PC-3 (cell line): ENCODE measurements at regions not wholly inside any gene's neighbourhood (a gene's known extent, or its start where the extent isn't known, plus 50 kb on each side); places are given as distances from the start of the nearest gene placed in this dataset.

Experiments used
- EZH2 ChIP-seq: fragments of 300-600 bp; sonication (generic); IDR thresholded peaks from one replicate; pipeline ENCODE4 v1.6.1; 2017; ENCODE audit warnings: antibody characterized with exemption, mild to moderate bottlenecking, low read length; ENCODE audit not compliant: unreplicated experiment
- TF ChIP-seq, protein P1 (sequence below): fragments of 300-600 bp; sonication (generic); conservative IDR thresholded peaks from 2 replicates; pipeline ENCODE4 v1.5.1; 2017; ENCODE audit warnings: antibody characterized with exemption, low read depth, mild to moderate bottlenecking, low read length

DNA sequence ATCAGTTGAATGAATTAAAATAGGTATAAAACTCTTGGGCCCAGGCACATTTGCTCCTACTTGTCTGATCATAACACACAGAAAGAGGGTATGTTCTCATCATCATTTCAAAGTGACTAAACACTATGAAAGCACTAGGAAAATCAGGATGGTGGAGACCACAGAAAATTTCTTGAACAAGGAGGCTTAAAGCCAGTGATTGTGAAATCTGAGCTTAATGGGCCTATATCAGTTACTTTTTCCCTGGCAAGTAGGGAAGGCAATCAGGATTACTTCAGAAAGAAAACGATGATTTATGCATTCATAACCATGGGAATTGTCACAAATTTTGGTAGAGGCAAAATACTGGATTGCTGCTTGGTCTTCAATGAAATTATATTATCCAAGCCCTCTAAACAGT lies 434.4 kb upstream of the CNTN4 start:
- TF ChIP-seq, protein P1, sequence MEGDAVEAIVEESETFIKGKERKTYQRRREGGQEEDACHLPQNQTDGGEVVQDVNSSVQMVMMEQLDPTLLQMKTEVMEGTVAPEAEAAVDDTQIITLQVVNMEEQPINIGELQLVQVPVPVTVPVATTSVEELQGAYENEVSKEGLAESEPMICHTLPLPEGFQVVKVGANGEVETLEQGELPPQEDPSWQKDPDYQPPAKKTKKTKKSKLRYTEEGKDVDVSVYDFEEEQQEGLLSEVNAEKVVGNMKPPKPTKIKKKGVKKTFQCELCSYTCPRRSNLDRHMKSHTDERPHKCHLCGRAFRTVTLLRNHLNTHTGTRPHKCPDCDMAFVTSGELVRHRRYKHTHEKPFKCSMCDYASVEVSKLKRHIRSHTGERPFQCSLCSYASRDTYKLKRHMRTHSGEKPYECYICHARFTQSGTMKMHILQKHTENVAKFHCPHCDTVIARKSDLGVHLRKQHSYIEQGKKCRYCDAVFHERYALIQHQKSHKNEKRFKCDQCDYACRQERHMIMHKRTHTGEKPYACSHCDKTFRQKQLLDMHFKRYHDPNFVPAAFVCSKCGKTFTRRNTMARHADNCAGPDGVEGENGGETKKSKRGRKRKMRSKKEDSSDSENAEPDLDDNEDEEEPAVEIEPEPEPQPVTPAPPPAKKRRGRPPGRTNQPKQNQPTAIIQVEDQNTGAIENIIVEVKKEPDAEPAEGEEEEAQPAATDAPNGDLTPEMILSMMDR: no peak
- TF ChIP-seq EZH2: no peak
